IMR-90 (cell line): ENCODE measurements at regions not wholly inside any gene's neighbourhood (a gene's known extent, or its start where the extent isn't known, plus 50 kb on each side); places are given as distances from the start of the nearest gene placed in this dataset.

Source experiments
- ATAC-seq: fragments of 200-7000 bp; cut with Tn5 transposase; 2 replicates; pipeline ENCODE4 v1.9.1; 2020; ENCODE audit warnings: low read depth, mild to moderate bottlenecking, moderate library complexity
- BruUV-seq: library from RNA; stranded (reverse); fragments of 400-500 nt; replicated peaks from 2 replicates; lab custom pipeline; 2021; lab: Mats Ljungman, UMichigan
- CTCF ChIA-PET: fragments of 300-600 bp; formaldehyde crosslinking; extraction: SDS; loops from one replicate; lab custom pipeline; 2021; ENCODE audit warnings: antibody characterized with exemption; lab: Yijun Ruan, JAX
- POLR2A ChIA-PET: fragments of 300-600 bp; sonication (Branson Sonifier 250); formaldehyde crosslinking; loops from one replicate; lab custom pipeline; 2022; ENCODE audit warnings: antibody characterized with exemption; ENCODE audit not compliant: unreplicated experiment; lab: Charles Lee
- DNase-seq: peaks from one replicate; pipeline ENCODE4 v3.0.0; 2013
- H2AFZ ChIP-seq: replicated peaks from 2 replicates; pipeline ENCODE3; 2013; ENCODE audit warnings: low read length, mild to moderate bottlenecking; ENCODE audit not compliant: poor library complexity
- H2AK5ac ChIP-seq: 2 replicates; pipeline ENCODE4 v1.6.1; 2013; ENCODE audit warnings: low read depth, low read length, inconsistent platforms
- H2AK9ac ChIP-seq: replicated peaks from 2 replicates; pipeline ENCODE3; 2013; ENCODE audit warnings: mild to moderate bottlenecking, low read depth, low read length, moderate library complexity; ENCODE audit not compliant: poor library complexity
- H2BK120ac ChIP-seq: 2 replicates; pipeline ENCODE4 v1.6.1; 2013; ENCODE audit warnings: low read depth, low read length, inconsistent platforms
- H2BK15ac ChIP-seq: 3 replicates; pipeline ENCODE4 v1.6.1; 2013; ENCODE audit warnings: low read depth, low read length, inconsistent platforms
- H2BK20ac ChIP-seq: 2 replicates; pipeline ENCODE4 v1.6.1; 2013; ENCODE audit warnings: low read depth, mild to moderate bottlenecking, inconsistent platforms, low read length, moderate library complexity
- H2BK5ac ChIP-seq: 2 replicates; pipeline ENCODE4 v1.6.1; 2013; ENCODE audit warnings: mild to moderate bottlenecking, low read depth, low read length, inconsistent platforms; ENCODE audit not compliant: poor library complexity, severe bottlenecking
- H3K14ac ChIP-seq: replicated peaks from 2 replicates; pipeline ENCODE4 v1.6.1; 2013; ENCODE audit warnings: low read depth, low read length, inconsistent platforms
- H3K18ac ChIP-seq: 2 replicates; pipeline ENCODE4 v1.6.1; 2013; ENCODE audit warnings: low read depth, low read length, control low read depth
- H3K23ac ChIP-seq: 2 replicates; pipeline ENCODE4 v1.6.1; 2013; ENCODE audit warnings: low read depth, low read length, inconsistent platforms
- H3K27ac ChIP-seq: 2 replicates; pipeline ENCODE4 v1.5.1; 2013; ENCODE audit warnings: mild to moderate bottlenecking, control low read depth, low read length; ENCODE audit not compliant: insufficient read depth
- H3K27me3 ChIP-seq: 2 replicates; pipeline ENCODE4 v1.6.1; 2013; ENCODE audit warnings: low read length; ENCODE audit not compliant: control insufficient read depth, insufficient read depth
- H3K36me3 ChIP-seq: 2 replicates; pipeline ENCODE4 v1.6.1; 2013; ENCODE audit warnings: low read length, mixed read lengths; ENCODE audit not compliant: control insufficient read depth, insufficient read depth
- H3K4ac ChIP-seq: 2 replicates; pipeline ENCODE4 v1.6.1; 2013; ENCODE audit warnings: low read depth, low read length, inconsistent platforms
- H3K4me1 ChIP-seq: 2 replicates; pipeline ENCODE4 v1.6.1; 2013; ENCODE audit warnings: low read length, mixed read lengths; ENCODE audit not compliant: control insufficient read depth, insufficient read depth
- H3K4me2 ChIP-seq: 2 replicates; pipeline ENCODE4 v1.6.1; 2013; ENCODE audit warnings: low read depth, mild to moderate bottlenecking, control low read depth, low read length, moderate library complexity
- H3K4me3 ChIP-seq: 2 replicates; pipeline ENCODE4 v1.5.1; 2013; ENCODE audit warnings: low read depth, mild to moderate bottlenecking, control low read depth, low read length, moderate library complexity; ENCODE audit not compliant: insufficient read depth
- H3K56ac ChIP-seq: 2 replicates; pipeline ENCODE4 v1.6.1; 2013; ENCODE audit warnings: low read length, inconsistent platforms; ENCODE audit not compliant: insufficient read depth; ENCODE audit errors: extremely low read depth
- H3K79me1 ChIP-seq, 2 experiments: 2 replicates each; pipeline ENCODE4 v1.6.1; 2013; ENCODE audit warnings: low read length in 2 of 2, inconsistent platforms in 1 of 2, low read depth in 1 of 2
- H3K9ac ChIP-seq: 2 replicates; pipeline ENCODE4 v1.6.1; 2013; ENCODE audit warnings: low read depth, low read length, control low read depth
- H3K9me1 ChIP-seq: 2 replicates; pipeline ENCODE4 v1.6.1; 2013; ENCODE audit warnings: low read length, inconsistent platforms; ENCODE audit not compliant: insufficient read depth
- H3K9me3 ChIP-seq: 2 replicates; pipeline ENCODE4 v1.6.1; 2013; ENCODE audit warnings: low read length; ENCODE audit not compliant: control insufficient read depth, insufficient read depth
- H4K20me1 ChIP-seq: 2 replicates; pipeline ENCODE4 v1.6.1; 2013; ENCODE audit warnings: low read length, inconsistent platforms; ENCODE audit not compliant: insufficient read depth
- H4K5ac ChIP-seq: 2 replicates; pipeline ENCODE4 v1.6.1; 2013; ENCODE audit warnings: mild to moderate bottlenecking, low read depth, low read length, control low read depth
- H4K8ac ChIP-seq, 2 experiments: 2 replicates each; pipeline ENCODE4 v1.6.1; 2013; ENCODE audit warnings: low read depth in 2 of 2, low read length in 2 of 2, control low read depth in 1 of 2, inconsistent platforms in 1 of 2
- H4K91ac ChIP-seq: 2 replicates; pipeline ENCODE4 v1.6.1; 2013; ENCODE audit warnings: low read depth, low read length, inconsistent platforms; ENCODE audit not compliant: insufficient read depth
- MAZ ChIP-seq: IDR thresholded peaks from 2 replicates; pipeline ENCODE4 v1.6.1; 2012; ENCODE audit warnings: low read depth, mild to moderate bottlenecking, low read length, improper control_type of control experiment, moderate library complexity, borderline replicate concordance
- WGBS, 2 experiments: methylation state at CpG; one replicate each; pipeline versions ENCODE4 v1.1.5 to v1.1.7; 2013; ENCODE audit warnings: missing lambda C conversion rate in 2 of 2; ENCODE audit not compliant: insufficient read length in 1 of 2; ENCODE audit errors: extremely low coverage in 2 of 2; 5-methylcytosine and 5-hydroxymethylcytosine counted together
- dilution Hi-C: fragments of 300-500 bp; cut with HindIII; formaldehyde crosslinking; loops from one replicate; pipeline ENCODE4 v1.14.3; 2018; ENCODE audit warnings: low sequenced_read_pairs; ENCODE audit not compliant: unreplicated experiment
- in situ Hi-C: fragments of 300-500 bp; cut with MboI; formaldehyde crosslinking; loops from 3 replicates; pipeline ENCODE4 v1.14.3; 2019; ENCODE audit warnings: low sequenced_read_pairs, inconsistent platforms, mixed read lengths
- intact Hi-C: fragments of 100-400 bp; cut with micrococcal nuclease; formaldehyde crosslinking; loops from 2 replicates; pipeline ENCODE4 v1.10.0; 2022

DNA sequence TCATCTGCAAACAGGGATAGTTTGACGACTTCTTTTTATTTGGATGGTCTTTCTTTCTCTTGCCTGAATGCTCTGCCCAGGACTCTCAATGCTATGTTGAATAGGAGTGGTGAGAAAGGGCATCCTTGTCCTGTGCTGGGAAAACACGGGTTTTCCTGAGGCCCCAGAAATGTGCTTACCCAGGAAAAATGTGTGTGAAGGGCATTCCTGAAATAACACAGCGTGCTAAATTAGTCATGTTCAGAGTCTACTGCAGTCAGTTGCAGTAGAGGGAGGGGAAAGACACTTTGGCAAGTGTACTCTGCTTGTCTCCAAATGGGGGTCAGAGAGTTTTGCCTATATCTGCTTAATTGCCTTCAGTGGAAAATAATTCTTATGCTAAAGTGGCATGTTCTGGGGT lies 153.9 kb downstream of the CCNG2 start:
- H3K4ac ChIP-seq: no peak overlapping the region
- H2AK5ac ChIP-seq: no peak overlapping the region
- no peak overlapping the region for H4K5ac ChIP-seq
- H3K14ac ChIP-seq: no peak overlapping the region
- H2BK15ac ChIP-seq: no peak overlapping the region
- H3K9me1 ChIP-seq: no peaks in the 10 kb centered on the region
- no peak overlapping the region for H3K18ac ChIP-seq
- BruUV-seq: no TSS peak
- no peak overlapping the region for H2BK5ac ChIP-seq
- H4K20me1 ChIP-seq: no peaks in the 10 kb centered on the region; the same call in 1 of the 2 replicates
- no peak overlapping the region for H3K4me2 ChIP-seq
- H3K9ac ChIP-seq: no peak overlapping the region
- H3K56ac ChIP-seq: no peak overlapping the region
- no peak overlapping the region for H2BK120ac ChIP-seq
- intact Hi-C loops: no loop called here
- H4K8ac ChIP-seq: no peak overlapping the region
- no peaks in the 10 kb centered on the region for H3K4me1 ChIP-seq
- no peaks in the 10 kb centered on the region; the same call in 1 of the 2 replicates for H3K27me3 ChIP-seq
- ATAC-seq (no peak), DNase-seq (no peak)
- H2BK20ac ChIP-seq: no peak overlapping the region
- no peak for TF ChIP-seq MAZ
- no peak overlapping the region for H3K4me3 ChIP-seq
- no peak overlapping the region for H3K23ac ChIP-seq
- H2AK9ac ChIP-seq: no peak overlapping the region
- CTCF ChIA-PET: no interaction called here
- H3K79me1 ChIP-seq: no peaks in the 10 kb centered on the region
- no peak overlapping the region for H4K91ac ChIP-seq
- H3K9me3 ChIP-seq: no peaks in the 10 kb centered on the region
- no peak overlapping the region for H3K27ac ChIP-seq
- dilution Hi-C loops: no loop called here
- H3K36me3 ChIP-seq: no peaks in the 10 kb centered on the region
- WGBS, 2 experiments: 100% methylated on average over 1 of the region's 3 CpGs; no CpG with 5 or more reads in 1 of the 2 experiments
- POLR2A ChIA-PET: interaction anchor here (0.6 kb wide), 1 partner anchor 11 kb away, joined by 6 read pairs; no protein-coding TSS in a partner anchor
- in situ Hi-C loops: no loop called here
- H2AFZ ChIP-seq: no peak overlapping the region
